ENCODE measurements at regions not wholly inside any gene's neighbourhood (a gene's known extent, or its start where the extent isn't known, plus 50 kb on each side); places are given as distances from the start of the nearest gene placed in this dataset.
"Not testable (repeated sequence)": the region's sequence is repeated elsewhere in the genome, so short reads cannot be mapped to it uniquely, and the experiment has no call there.

- H3K27me3 ChIP-seq (ENCODE audit: insufficient read depth, low read length, poor library complexity); H3K56ac ChIP-seq (ENCODE audit: low read length): not testable (repeated sequence)
- peak; percentile 4 for DNase-seq
These were observed 1641.1 kb downstream of the SPATA31A7 start for GRCh38 chr9:62830829-62831459.

GRCh38 chr9:62833323-62834200 lies 1643.7 kb downstream of the SPATA31A7 start:
- H3K23ac ChIP-seq (ENCODE audit: low read length); DNase-seq; H3K4me2 ChIP-seq (ENCODE audit: low read length); H3K9ac ChIP-seq (ENCODE audit: low read length); H3K56ac ChIP-seq (ENCODE audit: low read length); H3K18ac ChIP-seq (ENCODE audit: low read length); H4K5ac ChIP-seq (ENCODE audit: low read length); H2AK5ac ChIP-seq (ENCODE audit: low read length); H2BK120ac ChIP-seq (ENCODE audit: low read depth, low read length); H3K36me3 ChIP-seq (ENCODE audit: control insufficient read depth, insufficient read depth, low read length); H3K27ac ChIP-seq (ENCODE audit: low read depth, low read length); H3K79me2 ChIP-seq (ENCODE audit: control insufficient read depth, insufficient read depth, low read length); H3K27me3 ChIP-seq (ENCODE audit: insufficient read depth, low read length, poor library complexity); H4K8ac ChIP-seq (ENCODE audit: low read depth, low read length); H3K4me3 ChIP-seq (ENCODE audit: low read length); H3K4me1 ChIP-seq (ENCODE audit: control insufficient read depth, low read depth, low read length); H3K4ac ChIP-seq (ENCODE audit: low read depth, low read length); H3K79me1 ChIP-seq (ENCODE audit: low read length); H2BK15ac ChIP-seq (replicated peaks; ENCODE audit: low read depth); H2BK5ac ChIP-seq (ENCODE audit: low read length): not testable (repeated sequence)
- no CpG with 5 or more reads among the region's 33 CpGs for WGBS (ENCODE audit: extremely low coverage, insufficient coverage, low lambda C conversion rate)

More at GRCh38 chr9:62830829-62831459, 1641.1 kb downstream of the SPATA31A7 start:
- H3K23ac ChIP-seq (ENCODE audit: low read length); H2AK5ac ChIP-seq (ENCODE audit: low read length); H3K18ac ChIP-seq (ENCODE audit: low read length); H2BK120ac ChIP-seq (ENCODE audit: low read depth, low read length); H3K79me1 ChIP-seq (ENCODE audit: low read length); H3K79me2 ChIP-seq (ENCODE audit: control insufficient read depth, insufficient read depth, low read length); H4K5ac ChIP-seq (ENCODE audit: low read length); H3K9ac ChIP-seq (ENCODE audit: low read length); H4K8ac ChIP-seq (ENCODE audit: low read depth, low read length); H3K36me3 ChIP-seq (ENCODE audit: control insufficient read depth, insufficient read depth, low read length); H2BK5ac ChIP-seq (ENCODE audit: low read length); H3K4me1 ChIP-seq (ENCODE audit: control insufficient read depth, low read depth, low read length); H2BK15ac ChIP-seq (replicated peaks; ENCODE audit: low read depth); H3K4ac ChIP-seq (ENCODE audit: low read depth, low read length); H3K4me2 ChIP-seq (ENCODE audit: low read length); H3K27ac ChIP-seq (ENCODE audit: low read depth, low read length); H3K4me3 ChIP-seq (ENCODE audit: low read length): not testable (repeated sequence)
- WGBS (ENCODE audit: extremely low coverage, insufficient coverage, low lambda C conversion rate) = no CpG with 5 or more reads among the region's 27 CpGs

GRCh38 chr9:62837254-62837911 lies 1647.5 kb downstream of the SPATA31A7 start:
- not testable (repeated sequence) for H2BK15ac ChIP-seq (replicated peaks; ENCODE audit: low read depth); H3K4ac ChIP-seq (ENCODE audit: low read depth, low read length); H3K9ac ChIP-seq (ENCODE audit: low read length); H3K23ac ChIP-seq (ENCODE audit: low read length); H2AK5ac ChIP-seq (ENCODE audit: low read length); H3K4me3 ChIP-seq (ENCODE audit: low read length); H3K79me2 ChIP-seq (ENCODE audit: control insufficient read depth, insufficient read depth, low read length); H2BK5ac ChIP-seq (ENCODE audit: low read length); H2BK120ac ChIP-seq (ENCODE audit: low read depth, low read length); H3K18ac ChIP-seq (ENCODE audit: low read length); H3K56ac ChIP-seq (ENCODE audit: low read length); H3K79me1 ChIP-seq (ENCODE audit: low read length); H3K36me3 ChIP-seq (ENCODE audit: control insufficient read depth, insufficient read depth, low read length); H3K4me2 ChIP-seq (ENCODE audit: low read length); H3K27me3 ChIP-seq (ENCODE audit: insufficient read depth, low read length, poor library complexity); H3K4me1 ChIP-seq (ENCODE audit: control insufficient read depth, low read depth, low read length); H3K27ac ChIP-seq (ENCODE audit: low read depth, low read length); H4K8ac ChIP-seq (ENCODE audit: low read depth, low read length); H4K5ac ChIP-seq (ENCODE audit: low read length)
- DNase-seq = peak; percentile 15
- no CpG with 5 or more reads among the region's 50 CpGs for WGBS (ENCODE audit: extremely low coverage, insufficient coverage, low lambda C conversion rate)

- not testable (repeated sequence) for H3K4ac ChIP-seq (ENCODE audit: low read depth, low read length); H3K56ac ChIP-seq (ENCODE audit: low read length); H3K27me3 ChIP-seq (ENCODE audit: insufficient read depth, low read length, poor library complexity); H2BK5ac ChIP-seq (ENCODE audit: low read length); H3K23ac ChIP-seq (ENCODE audit: low read length); H4K5ac ChIP-seq (ENCODE audit: low read length); H3K79me2 ChIP-seq (ENCODE audit: control insufficient read depth, insufficient read depth, low read length); H2BK120ac ChIP-seq (ENCODE audit: low read depth, low read length); H3K9ac ChIP-seq (ENCODE audit: low read length); H2BK15ac ChIP-seq (replicated peaks; ENCODE audit: low read depth); H3K4me1 ChIP-seq (ENCODE audit: control insufficient read depth, low read depth, low read length); H3K18ac ChIP-seq (ENCODE audit: low read length); H4K8ac ChIP-seq (ENCODE audit: low read depth, low read length); H3K4me3 ChIP-seq (ENCODE audit: low read length); H3K79me1 ChIP-seq (ENCODE audit: low read length); H3K36me3 ChIP-seq (ENCODE audit: control insufficient read depth, insufficient read depth, low read length); H3K27ac ChIP-seq (ENCODE audit: low read depth, low read length); H2AK5ac ChIP-seq (ENCODE audit: low read length)
- no CpG with 5 or more reads among the region's 60 CpGs for WGBS (ENCODE audit: extremely low coverage, insufficient coverage, low lambda C conversion rate)
- peak overlapping the region; percentile 52 for H3K4me2 ChIP-seq (ENCODE audit: low read length)
- peak; percentile 79 for DNase-seq
These were observed 1648.3 kb downstream of the SPATA31A7 start for GRCh38 chr9:62838024-62838718.

GRCh38 chr9:62839168-62839567 lies 1649.3 kb downstream of the SPATA31A7 start:
- H2BK15ac ChIP-seq (replicated peaks; ENCODE audit: low read depth); H3K23ac ChIP-seq (ENCODE audit: low read length); H4K8ac ChIP-seq (ENCODE audit: low read depth, low read length); H3K27ac ChIP-seq (ENCODE audit: low read depth, low read length); H2BK5ac ChIP-seq (ENCODE audit: low read length); H3K56ac ChIP-seq (ENCODE audit: low read length); H3K27me3 ChIP-seq (ENCODE audit: insufficient read depth, low read length, poor library complexity); H3K4me3 ChIP-seq (ENCODE audit: low read length); H3K4me1 ChIP-seq (ENCODE audit: control insufficient read depth, low read depth, low read length); H2BK120ac ChIP-seq (ENCODE audit: low read depth, low read length); H3K36me3 ChIP-seq (ENCODE audit: control insufficient read depth, insufficient read depth, low read length); H3K9ac ChIP-seq (ENCODE audit: low read length); H3K4me2 ChIP-seq (ENCODE audit: low read length); H3K79me2 ChIP-seq (ENCODE audit: control insufficient read depth, insufficient read depth, low read length); DNase-seq; H2AK5ac ChIP-seq (ENCODE audit: low read length); H3K4ac ChIP-seq (ENCODE audit: low read depth, low read length); H3K79me1 ChIP-seq (ENCODE audit: low read length); H4K5ac ChIP-seq (ENCODE audit: low read length); H3K18ac ChIP-seq (ENCODE audit: low read length): not testable (repeated sequence)
- no CpG with 5 or more reads among the region's 2 CpGs for WGBS (ENCODE audit: extremely low coverage, insufficient coverage, low lambda C conversion rate)
